Cerebellar cortex (tissue), 1 donor: ENCODE measurements at regions not wholly inside any gene's neighbourhood (a gene's known extent, or its start where the extent isn't known, plus 50 kb on each side); places are given as distances from the start of the nearest gene placed in this dataset.

Source experiments
- DNase-seq: peaks from one replicate; pipeline ENCODE4 v3.0.0-alpha.2; 2015; ENCODE audit warnings: low spot score

- DNase-seq = no peak
Observed at GRCh38 chr22:49239264-49240015, 588.2 kb downstream of the BRD1 start.

DNA sequence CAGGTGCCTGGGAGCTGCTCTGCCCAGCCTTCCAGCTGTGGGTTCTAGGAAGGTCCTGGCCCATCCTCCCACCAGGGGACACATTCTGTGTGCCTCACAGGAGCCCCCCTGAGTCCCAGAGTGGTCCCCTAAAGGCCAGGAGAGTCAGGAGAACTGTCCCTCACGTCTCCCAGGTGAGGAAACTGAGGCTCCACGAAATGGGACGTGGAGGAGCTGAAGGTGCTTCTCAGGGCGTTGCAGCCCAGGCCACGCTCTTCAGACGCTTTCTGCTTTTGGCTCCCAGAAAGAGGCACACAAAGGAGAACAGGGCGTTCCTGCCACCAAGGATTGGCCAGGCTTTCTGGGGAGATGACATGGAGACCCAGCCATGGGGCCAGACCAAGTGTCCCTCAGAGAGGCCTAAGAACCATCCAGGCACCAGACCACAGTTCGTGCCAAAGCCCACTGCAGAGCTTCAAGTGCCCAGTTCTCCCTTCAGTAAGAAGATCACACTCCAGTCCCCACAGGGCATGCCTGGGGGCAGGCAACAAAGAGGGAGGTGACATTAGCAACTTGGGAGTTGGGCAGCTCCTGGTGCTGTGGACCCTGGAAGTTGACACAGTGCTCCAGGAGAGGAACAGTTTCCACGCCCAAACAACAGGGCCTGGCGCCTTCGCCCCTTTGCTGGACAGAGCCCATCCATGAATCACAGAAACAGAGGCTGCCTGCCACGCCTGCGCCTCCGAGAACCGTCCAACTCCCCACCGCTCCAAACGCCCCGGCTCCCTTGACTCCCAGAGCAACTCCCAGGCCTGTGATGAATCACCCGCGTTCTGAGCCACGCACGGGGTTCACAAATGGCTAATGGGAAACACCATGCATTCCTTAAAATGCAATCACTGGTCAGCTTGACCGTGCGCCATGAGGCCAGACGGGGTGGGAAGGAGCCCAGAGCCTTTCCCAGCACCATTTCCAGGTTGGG lies 589.2 kb downstream of the BRD1 start:
- no peak for DNase-seq

GRCh38 chr22:49237703-49238102 lies 590.0 kb downstream of the BRD1 start:
- DNase-seq = no peak

GRCh38 chr22:49237279-49237678 lies 590.4 kb downstream of the BRD1 start:
- DNase-seq = no peak

DNA sequence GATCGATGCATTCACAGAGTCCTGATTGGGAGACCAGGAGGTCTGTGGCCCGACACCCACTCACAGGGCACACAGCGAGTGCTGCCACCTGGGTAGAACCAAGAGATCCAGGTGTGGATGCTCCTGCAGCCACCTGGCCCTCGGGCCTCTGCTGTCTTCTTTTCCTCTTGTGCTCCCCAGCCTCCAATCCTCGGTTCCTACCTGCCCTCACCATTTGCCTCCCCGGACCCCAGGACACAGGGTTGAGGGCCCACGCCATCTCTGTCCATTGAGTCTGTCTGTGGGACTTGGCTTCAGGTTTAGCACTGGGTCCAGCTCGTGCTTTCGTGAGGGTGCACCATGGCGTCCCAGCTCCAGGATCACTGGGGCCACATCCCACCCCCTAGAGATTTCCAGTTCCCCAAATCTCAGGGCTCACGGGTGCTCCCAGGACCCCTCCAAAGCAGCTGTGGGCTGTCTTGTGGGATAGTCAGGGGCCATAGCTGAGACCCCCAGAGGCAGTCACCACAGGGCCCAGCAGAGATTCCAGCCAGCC lies 591.1 kb downstream of the BRD1 start:
- no peak for DNase-seq

DNA sequence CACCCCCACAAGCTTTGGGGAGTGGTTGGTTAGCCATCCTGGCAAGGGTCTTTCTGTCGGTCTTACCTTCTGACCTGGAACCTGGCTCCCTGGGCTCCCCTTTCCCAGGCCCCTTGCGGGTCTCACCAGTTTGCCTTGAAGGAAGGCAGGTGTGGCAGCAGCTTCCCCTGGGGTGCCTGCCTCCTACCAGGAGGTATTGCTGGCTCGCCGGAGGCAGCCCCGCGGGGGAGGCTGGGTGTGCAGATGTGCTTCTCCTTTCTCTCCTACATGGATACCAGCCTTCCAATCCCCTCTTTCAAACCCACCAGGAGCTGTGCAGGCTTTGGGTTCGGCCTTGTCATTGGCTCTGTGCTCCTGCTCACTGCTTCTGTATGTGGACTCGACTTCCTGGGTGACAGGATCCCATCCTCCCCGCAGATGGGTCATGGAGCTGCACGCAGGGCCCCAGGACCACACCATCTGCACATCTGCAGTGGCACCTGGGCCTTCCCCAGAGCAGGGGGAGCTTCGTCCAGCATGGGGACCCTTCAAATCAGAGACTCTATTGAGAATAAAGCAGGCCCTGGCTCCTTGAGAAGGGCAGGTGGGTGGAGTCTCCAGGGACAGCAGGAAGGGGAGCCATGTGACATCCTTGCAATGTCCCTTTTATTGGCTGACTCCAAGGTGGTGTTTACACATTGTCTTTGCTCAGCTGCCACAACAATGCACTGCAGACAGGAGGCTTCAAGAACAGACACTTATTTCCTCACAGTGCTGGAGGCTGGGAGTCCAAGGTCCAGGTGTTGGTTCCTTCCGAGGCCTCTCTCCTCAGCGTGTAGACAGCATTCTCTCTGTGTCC lies 592.0 kb downstream of the BRD1 start:
- DNase-seq = no peak

- DNase-seq = no peak
Observed at GRCh38 chr22:49234459-49234858, 593.2 kb downstream of the BRD1 start.

DNA sequence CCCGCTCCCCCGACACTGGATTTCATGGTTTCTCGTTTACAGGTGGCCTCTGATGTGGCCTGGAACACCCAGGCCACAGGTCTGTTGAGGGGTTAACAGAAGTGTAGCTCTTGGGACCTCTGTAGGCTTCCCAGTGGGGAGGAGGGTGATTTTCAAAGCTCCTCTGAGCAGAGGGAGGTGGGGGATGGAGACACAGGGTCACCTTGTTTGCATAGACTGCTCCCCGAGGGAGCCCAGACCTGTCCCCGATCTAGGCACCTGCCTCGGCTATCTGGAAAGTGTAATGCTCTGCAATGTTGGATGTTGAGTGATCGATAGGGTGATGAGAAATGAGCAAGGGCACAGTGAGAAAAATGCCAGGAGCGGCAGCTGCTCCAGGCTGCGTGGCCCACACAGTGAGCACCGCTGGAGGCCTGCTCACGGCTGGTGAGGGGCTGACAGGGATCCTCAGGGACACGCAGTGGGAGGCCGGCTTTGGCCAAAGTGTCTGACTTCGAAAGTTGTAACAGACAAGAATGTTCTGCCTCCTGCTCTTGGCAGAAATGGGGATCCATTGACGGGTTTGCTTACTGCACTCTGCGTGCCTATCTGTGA lies 594.1 kb downstream of the BRD1 start:
- no peak for DNase-seq

- no peak for DNase-seq
Observed at GRCh38 chr22:49232319-49233067, 595.2 kb downstream of the BRD1 start.

- DNase-seq = no peak
Observed at GRCh38 chr22:49230194-49230577, 597.5 kb downstream of the BRD1 start.

- DNase-seq = no peak
Observed at GRCh38 chr22:49229483-49230193, 598.0 kb downstream of the BRD1 start.

DNA sequence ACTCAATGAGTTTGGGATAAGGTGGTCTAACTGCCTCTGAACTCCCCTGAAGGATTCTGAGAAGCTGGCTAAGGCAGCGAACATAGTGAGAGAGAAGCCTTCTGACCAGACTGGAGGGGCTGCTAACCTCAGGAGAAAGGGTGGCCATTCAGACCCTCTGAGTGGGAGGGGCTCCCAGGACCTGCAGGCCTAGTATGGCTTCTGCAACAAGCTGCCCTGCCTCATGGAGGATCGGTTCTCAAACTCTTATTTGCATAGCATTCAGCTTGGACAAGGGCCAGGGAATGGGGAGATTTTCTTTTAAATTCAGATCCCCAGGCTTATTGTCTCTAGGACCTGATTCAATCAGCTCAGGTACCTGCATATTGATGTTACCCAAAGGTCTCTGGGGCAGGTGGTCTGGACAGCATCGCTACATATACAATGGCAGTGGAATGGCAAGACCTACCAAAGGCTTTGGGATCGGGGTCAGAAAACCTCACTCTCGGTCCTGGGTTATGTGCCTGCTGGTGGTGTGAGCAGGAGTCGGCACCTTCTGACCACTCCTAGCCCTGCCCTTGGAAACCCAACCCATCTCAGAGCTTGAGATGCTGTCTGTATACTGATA lies 599.1 kb downstream of the BRD1 start:
- DNase-seq = no peak

- no peak for DNase-seq
Observed at GRCh38 chr22:49227670-49228069, 600.0 kb downstream of the BRD1 start.

DNA sequence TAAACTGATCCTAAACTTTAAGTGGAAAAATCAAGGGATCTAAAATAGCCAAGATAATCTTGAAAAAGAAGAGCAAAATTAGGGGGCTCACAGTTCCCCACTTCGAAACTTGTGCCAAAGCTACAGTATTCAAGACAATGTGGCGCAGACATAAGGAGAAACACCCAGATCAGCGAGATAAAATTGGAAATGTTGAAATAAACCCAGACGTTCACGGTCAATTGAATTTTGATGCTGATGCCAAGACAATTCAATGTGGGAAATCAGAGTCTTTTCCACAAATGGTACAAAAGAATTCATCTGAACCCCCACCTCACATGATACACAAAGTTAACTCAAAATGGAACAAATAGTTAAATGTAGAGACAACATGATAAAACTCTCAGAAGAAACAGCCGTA lies 601.6 kb downstream of the BRD1 start:
- DNase-seq = no peak

DNA sequence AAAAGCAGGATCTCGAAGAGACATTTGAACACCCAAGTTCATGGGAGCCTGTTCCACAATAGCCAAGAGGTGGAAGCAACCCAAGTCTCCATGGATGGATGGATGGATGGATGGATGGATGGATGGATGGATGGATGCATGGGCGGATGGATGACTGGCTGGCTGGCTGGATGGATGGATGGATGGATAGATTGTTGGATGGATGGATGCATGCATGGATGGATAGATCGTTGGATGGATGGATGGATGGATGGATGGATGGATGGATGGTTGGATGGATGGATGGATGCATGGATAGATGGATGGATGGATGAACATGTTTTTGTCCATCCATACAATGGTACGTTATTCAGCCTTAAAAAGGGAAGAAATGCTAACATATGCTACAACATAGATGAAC lies 603.4 kb downstream of the BRD1 start:
- DNase-seq = no peak

DNA sequence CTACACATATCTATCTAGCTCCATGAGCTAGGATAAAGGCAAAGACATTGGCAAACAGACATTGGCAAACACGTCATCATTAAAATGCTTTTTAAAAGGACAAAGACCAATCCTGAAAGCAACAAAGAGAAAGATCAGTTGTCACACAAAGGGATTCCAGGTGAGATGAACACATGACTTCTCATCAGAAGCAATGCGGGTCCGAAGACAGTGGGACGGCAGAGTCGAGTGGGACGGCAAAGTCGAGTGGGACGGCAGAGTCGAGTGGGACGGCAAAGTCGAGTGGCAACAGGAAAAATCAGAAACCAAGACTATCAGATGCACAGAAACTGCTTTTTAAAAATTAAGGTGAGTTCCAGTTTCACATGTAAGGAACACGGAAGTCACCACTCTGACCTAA lies 609.5 kb downstream of the BRD1 start:
- DNase-seq = no peak

DNA sequence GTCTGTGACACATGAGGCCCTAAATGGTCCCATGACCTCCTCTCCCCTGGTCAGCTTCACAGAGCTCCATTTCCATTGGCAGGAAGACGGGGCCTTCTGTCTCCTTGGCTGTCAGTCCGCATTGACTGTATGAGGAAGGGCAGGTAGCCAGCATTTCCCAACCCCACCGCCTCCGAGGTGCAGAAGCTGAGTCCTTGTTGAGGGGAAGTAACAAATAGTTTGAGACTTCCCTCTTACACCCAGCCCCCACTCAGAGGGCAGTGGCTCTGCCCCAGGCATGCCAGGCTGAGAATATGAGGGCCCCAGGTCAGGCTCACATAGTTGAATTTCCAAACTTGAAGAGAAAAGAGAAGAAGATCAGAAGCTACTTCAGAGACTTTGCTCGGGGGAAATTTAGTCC lies 611.1 kb downstream of the BRD1 start:
- DNase-seq = no peak

DNA sequence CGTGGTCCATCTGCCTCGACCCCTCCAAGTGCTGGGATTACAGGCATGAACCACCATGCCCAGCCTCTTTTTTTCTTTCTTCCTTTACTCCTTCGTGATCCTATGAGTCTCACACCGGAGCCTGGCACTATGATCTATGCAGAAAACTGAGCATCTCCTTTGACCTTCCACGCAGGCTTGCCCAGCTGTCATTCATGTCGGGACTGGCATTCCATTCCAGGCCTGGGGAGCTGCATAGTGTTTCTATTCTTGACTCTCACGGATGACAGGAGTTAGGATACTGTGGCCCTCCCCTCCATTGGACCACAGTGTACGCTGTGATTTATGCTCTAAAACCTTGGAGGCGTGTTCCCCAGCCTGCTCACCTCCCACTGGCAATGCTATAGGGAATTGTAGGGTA lies 611.8 kb downstream of the BRD1 start:
- no peak for DNase-seq

GRCh38 chr22:49214976-49215375 lies 612.7 kb downstream of the BRD1 start:
- no peak for DNase-seq
